ENCODE measurements at regions not wholly inside any gene's neighbourhood (a gene's known extent, or its start where the extent isn't known, plus 50 kb on each side); places are given as distances from the start of the nearest gene placed in this dataset.

DNA sequence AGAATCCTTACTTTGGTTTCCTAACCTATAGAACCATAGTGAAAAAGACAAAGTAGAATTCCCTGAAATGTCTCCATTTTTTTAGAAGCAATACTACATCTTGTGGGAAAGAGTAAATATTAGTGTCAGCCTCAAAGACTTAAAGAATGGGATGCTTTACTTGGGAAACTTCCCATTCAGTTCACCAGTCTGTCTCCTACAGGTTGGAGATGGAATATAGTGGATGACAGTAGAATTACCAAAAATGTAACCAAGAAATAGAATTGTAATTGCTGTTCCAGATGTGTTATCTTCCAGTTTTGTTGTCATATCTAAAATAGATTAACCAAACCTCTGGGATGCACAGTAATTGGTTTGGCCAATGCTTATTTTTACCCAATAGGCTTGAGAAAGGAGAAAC lies 338.6 kb upstream of the GRID2 start:
- TF ChIP-seq, protein P1, sequence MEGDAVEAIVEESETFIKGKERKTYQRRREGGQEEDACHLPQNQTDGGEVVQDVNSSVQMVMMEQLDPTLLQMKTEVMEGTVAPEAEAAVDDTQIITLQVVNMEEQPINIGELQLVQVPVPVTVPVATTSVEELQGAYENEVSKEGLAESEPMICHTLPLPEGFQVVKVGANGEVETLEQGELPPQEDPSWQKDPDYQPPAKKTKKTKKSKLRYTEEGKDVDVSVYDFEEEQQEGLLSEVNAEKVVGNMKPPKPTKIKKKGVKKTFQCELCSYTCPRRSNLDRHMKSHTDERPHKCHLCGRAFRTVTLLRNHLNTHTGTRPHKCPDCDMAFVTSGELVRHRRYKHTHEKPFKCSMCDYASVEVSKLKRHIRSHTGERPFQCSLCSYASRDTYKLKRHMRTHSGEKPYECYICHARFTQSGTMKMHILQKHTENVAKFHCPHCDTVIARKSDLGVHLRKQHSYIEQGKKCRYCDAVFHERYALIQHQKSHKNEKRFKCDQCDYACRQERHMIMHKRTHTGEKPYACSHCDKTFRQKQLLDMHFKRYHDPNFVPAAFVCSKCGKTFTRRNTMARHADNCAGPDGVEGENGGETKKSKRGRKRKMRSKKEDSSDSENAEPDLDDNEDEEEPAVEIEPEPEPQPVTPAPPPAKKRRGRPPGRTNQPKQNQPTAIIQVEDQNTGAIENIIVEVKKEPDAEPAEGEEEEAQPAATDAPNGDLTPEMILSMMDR (IDR thresholded peaks at IDR 0.05; ENCODE audit: insufficient read depth, low read length, poor library complexity, severe bottlenecking): no peak
- Histone ChIP-seq H3K4me3 (ENCODE audit: low read depth, low read length) (no peak overlapping the region), H3K36me3 (ENCODE audit: control insufficient read depth, insufficient read depth, low read length) (no peaks in the 10 kb centered on the region), H3K27me3 (ENCODE audit: control insufficient read depth, insufficient read depth, low read length) (no peaks in the 10 kb centered on the region)
- DNase-seq (ENCODE audit: low read depth): no peak

DNA sequence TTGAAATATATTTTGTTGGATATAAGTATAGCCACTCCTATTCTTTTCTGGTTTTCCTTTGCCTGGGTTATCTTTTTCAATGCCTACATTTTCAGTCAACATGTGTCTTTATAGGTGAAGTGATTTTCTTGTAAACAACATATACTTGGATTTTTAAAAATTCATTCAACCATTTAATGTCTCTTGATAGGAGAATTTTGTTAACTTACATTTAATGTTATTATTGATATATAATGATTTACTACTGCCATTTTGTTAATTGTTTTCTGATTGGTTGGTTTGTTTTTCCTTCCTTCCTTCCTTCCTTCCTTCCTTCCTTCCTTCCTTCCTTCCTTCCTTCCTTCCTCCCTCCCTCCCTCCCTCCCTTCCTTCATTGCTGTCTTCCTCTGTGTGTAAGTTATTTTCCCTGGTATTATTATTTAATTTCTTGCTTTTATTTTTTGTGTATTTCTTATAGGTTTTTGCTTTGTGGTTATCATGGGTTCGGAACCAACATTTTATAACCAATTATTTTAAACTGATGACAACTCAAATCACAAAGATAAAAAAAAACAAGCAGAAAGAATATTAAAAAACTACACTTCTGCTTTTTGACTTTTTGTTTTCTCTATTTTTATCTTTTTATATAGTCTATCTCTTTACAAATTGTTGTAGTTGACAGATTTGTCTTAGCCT lies 330.1 kb upstream of the GRID2 start:
- TF ChIP-seq, protein P1 (IDR thresholded peaks at IDR 0.05; ENCODE audit: insufficient read depth, low read length, poor library complexity, severe bottlenecking): no peak
- Histone ChIP-seq H3K4me3 (ENCODE audit: low read depth, low read length) (no peak overlapping the region), H3K36me3 (ENCODE audit: control insufficient read depth, insufficient read depth, low read length) (no peaks in the 10 kb centered on the region), H3K27me3 (ENCODE audit: control insufficient read depth, insufficient read depth, low read length) (no peaks in the 10 kb centered on the region)
- no peak for DNase-seq (ENCODE audit: low read depth)

DNA sequence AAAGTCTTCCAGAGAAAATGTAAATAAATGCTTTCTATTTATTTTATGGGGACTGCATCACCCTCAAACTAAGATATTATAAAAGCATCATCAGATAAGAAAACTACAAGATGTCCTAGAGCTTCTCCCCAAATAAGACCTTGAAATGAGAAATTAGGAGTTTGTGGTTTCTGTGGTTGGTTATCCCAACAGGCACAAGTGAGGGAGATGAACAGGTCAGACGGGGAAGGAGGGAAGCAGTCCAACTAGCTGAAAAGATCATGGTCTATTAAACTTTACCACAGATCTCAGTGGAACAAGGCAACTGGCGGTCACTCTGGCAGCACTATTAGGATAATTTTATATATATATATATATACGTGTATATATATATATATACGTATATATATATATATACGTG lies 319.3 kb upstream of the GRID2 start:
- TF ChIP-seq, protein P1 (IDR thresholded peaks at IDR 0.05; ENCODE audit: insufficient read depth, low read length, poor library complexity, severe bottlenecking): no peak
- no peaks in the 10 kb centered on the region for H3K36me3 ChIP-seq (ENCODE audit: control insufficient read depth, insufficient read depth, low read length)
- no peak overlapping the region for H3K4me3 ChIP-seq (ENCODE audit: low read depth, low read length)
- no peaks in the 10 kb centered on the region for H3K27me3 ChIP-seq (ENCODE audit: control insufficient read depth, insufficient read depth, low read length)
- DNase-seq (ENCODE audit: low read depth): no peak

DNA sequence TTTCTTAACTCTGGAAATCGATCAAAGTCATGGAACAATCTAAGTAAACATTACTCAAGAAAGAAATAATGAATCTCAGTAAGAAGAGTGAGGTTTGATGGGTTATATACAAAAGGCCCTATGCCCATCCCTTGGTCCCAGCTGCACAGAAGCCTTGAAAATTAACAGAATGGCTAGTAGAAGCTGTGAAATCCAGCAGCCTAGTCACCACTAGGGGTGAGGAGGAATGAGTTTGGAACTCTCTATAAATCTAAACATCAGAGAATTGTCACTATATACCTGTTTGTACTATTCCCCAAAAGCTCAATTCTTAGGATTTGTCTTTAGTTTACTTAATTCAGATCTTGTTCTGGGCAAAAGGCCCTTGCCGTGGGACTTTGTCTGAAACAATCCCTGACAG lies 313.9 kb upstream of the GRID2 start:
- TF ChIP-seq, protein P1 (IDR thresholded peaks at IDR 0.05; ENCODE audit: insufficient read depth, low read length, poor library complexity, severe bottlenecking): no peak
- Histone ChIP-seq H3K27me3 (ENCODE audit: control insufficient read depth, insufficient read depth, low read length) (no peaks in the 10 kb centered on the region), H3K4me3 (ENCODE audit: low read depth, low read length) (no peak overlapping the region), H3K36me3 (ENCODE audit: control insufficient read depth, insufficient read depth, low read length) (no peaks in the 10 kb centered on the region)
- DNase-seq (ENCODE audit: low read depth): no peak

DNA sequence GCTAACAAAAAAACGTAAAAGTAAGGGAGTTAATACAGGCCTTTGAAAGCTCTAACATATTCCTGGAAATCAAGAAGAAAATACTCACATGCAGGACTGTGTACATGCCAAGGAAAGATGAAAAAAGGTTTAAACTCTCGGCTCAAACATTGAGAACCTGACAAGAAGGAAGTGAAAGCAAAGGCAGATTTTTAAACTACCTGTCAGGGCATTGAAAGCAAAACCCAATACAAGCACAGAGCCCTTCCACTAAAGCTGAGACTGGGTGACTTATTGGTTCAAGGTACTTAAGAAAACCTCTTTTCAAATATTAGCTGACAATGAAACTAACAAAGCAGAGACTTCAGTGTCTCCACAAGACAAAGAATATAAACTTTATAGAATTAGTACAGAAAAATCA lies 313.0 kb upstream of the GRID2 start:
- DNase-seq (ENCODE audit: low read depth): no peak
- TF ChIP-seq, protein P1 (IDR thresholded peaks at IDR 0.05; ENCODE audit: insufficient read depth, low read length, poor library complexity, severe bottlenecking): no peak
- H3K27me3 ChIP-seq (ENCODE audit: control insufficient read depth, insufficient read depth, low read length): no peaks in the 10 kb centered on the region
- no peak overlapping the region for H3K4me3 ChIP-seq (ENCODE audit: low read depth, low read length)
- no peaks in the 10 kb centered on the region for H3K36me3 ChIP-seq (ENCODE audit: control insufficient read depth, insufficient read depth, low read length)

DNA sequence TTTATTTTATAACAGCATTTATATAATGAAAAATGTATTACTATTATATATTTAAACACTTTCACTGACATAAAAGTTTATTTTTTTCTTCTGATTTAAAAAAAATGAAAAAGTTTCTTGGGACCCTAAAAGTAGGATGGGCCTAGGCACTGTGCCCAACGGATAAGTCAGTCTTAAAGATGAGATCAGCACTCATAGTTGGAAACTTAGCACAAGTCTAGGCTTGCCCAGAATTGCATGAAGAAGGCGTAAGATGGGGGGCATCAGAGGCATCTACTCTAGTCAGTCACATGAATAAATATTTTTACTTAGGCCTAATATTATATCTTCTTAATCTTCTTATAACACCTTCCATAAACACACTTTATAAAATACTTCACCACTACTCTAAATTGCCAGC lies 306.7 kb upstream of the GRID2 start:
- no peaks in the 10 kb centered on the region for H3K27me3 ChIP-seq (ENCODE audit: control insufficient read depth, insufficient read depth, low read length)
- TF ChIP-seq, protein P1 (IDR thresholded peaks at IDR 0.05; ENCODE audit: insufficient read depth, low read length, poor library complexity, severe bottlenecking): no peak
- no peak overlapping the region for H3K4me3 ChIP-seq (ENCODE audit: low read depth, low read length)
- no peak for DNase-seq (ENCODE audit: low read depth)
- no peaks in the 10 kb centered on the region for H3K36me3 ChIP-seq (ENCODE audit: control insufficient read depth, insufficient read depth, low read length)

Measured in kidney epithelial cell (primary cell).